ENCODE measurements at regions not wholly inside any gene's neighbourhood (a gene's known extent, or its start where the extent isn't known, plus 50 kb on each side); places are given as distances from the start of the nearest gene placed in this dataset.

GRCh38 chr3:31132132-31132769 lies 237.8 kb upstream of the GADL1 start:
- in situ Hi-C loops (cut with HindIII; ENCODE audit: low sequenced_read_pairs), result loop anchor here (25.0 kb wide), 1 partner anchor 370 kb away; no protein-coding TSS in a partner anchor

GRCh38 chr3:31133541-31133940 lies 239.1 kb upstream of the GADL1 start:
- TF ChIP-seq CTCF (IDR thresholded peaks at IDR 0.05; ENCODE audit: low read depth, low read length, missing control alignments), result no peak
- in situ Hi-C loops (cut with HindIII; ENCODE audit: low sequenced_read_pairs), result loop anchor here (25.0 kb wide), 1 partner anchor 371 kb away; no protein-coding TSS in a partner anchor
- DNase-seq (ENCODE audit: low read depth), result no peak
- no peak overlapping the region for H3K4me3 ChIP-seq (ENCODE audit: low read depth, low read length)

More at GRCh38 chr3:31132132-31132769, 237.8 kb upstream of the GADL1 start:
- peak; percentile 38 for DNase-seq (ENCODE audit: low read depth)
- TF ChIP-seq CTCF (IDR thresholded peaks at IDR 0.05; ENCODE audit: low read depth, low read length, missing control alignments), result peak; percentile 41
- no peak overlapping the region for H3K4me3 ChIP-seq (ENCODE audit: low read depth, low read length)

- H3K4me3 ChIP-seq (ENCODE audit: low read depth, low read length), result no peak overlapping the region
- no peak for TF ChIP-seq CTCF (IDR thresholded peaks at IDR 0.05; ENCODE audit: low read depth, low read length, missing control alignments)
- in situ Hi-C loops (cut with HindIII; ENCODE audit: low sequenced_read_pairs), result loop anchor here (25.0 kb wide), 1 partner anchor 373 kb away; no protein-coding TSS in a partner anchor
- no peak for DNase-seq (ENCODE audit: low read depth)
Measured at GRCh38 chr3:31135546-31135945, 241.1 kb upstream of the GADL1 start.

GRCh38 chr3:31137718-31138465 lies 243.4 kb upstream of the GADL1 start:
- no peak for TF ChIP-seq CTCF (IDR thresholded peaks at IDR 0.05; ENCODE audit: low read depth, low read length, missing control alignments)
- in situ Hi-C loops (cut with HindIII; ENCODE audit: low sequenced_read_pairs), result loop anchor here (25.0 kb wide), 1 partner anchor 376 kb away; no protein-coding TSS in a partner anchor
- no peak overlapping the region for H3K4me3 ChIP-seq (ENCODE audit: low read depth, low read length)
- DNase-seq (ENCODE audit: low read depth), result no peak

GRCh38 chr3:31140470-31140869 lies 246.0 kb upstream of the GADL1 start:
- H3K4me3 ChIP-seq (ENCODE audit: low read depth, low read length), result no peak overlapping the region
- in situ Hi-C loops (cut with HindIII; ENCODE audit: low sequenced_read_pairs), result loop anchor here (25.0 kb wide), 1 partner anchor 378 kb away; no protein-coding TSS in a partner anchor
- no peak for TF ChIP-seq CTCF (IDR thresholded peaks at IDR 0.05; ENCODE audit: low read depth, low read length, missing control alignments)
- DNase-seq (ENCODE audit: low read depth), result no peak

- no peak for TF ChIP-seq CTCF (IDR thresholded peaks at IDR 0.05; ENCODE audit: low read depth, low read length, missing control alignments)
- DNase-seq (ENCODE audit: low read depth), result no peak
- in situ Hi-C loops (cut with HindIII; ENCODE audit: low sequenced_read_pairs), result loop anchor here (25.0 kb wide), 1 partner anchor 380 kb away; no protein-coding TSS in a partner anchor
- H3K4me3 ChIP-seq (ENCODE audit: low read depth, low read length), result no peak overlapping the region
Measured at GRCh38 chr3:31142139-31142538, 247.7 kb upstream of the GADL1 start.

All from astrocyte of the cerebellum (primary cell).